Tibial nerve (tissue), 4 donors: ENCODE measurements at regions not wholly inside any gene's neighbourhood (a gene's known extent, or its start where the extent isn't known, plus 50 kb on each side); places are given as distances from the start of the nearest gene placed in this dataset.

ENCODE experiments used
- CTCF ChIP-seq, 5 experiments: fragments of 200-600 bp in 3 of 5; fragments of 450-650 bp in 2 of 5; sonication (generic) in 3 of 5; IDR thresholded peaks; one replicate each; pipeline ENCODE4 v1.5.1; 2016 to 2019; ENCODE audit warnings: antibody characterized with exemption in 5 of 5, mild to moderate bottlenecking in 3 of 5, moderate library complexity in 2 of 5
- EP300 ChIP-seq, 2 donors: sonication (generic); formaldehyde crosslinking; IDR thresholded peaks; one replicate each; pipeline ENCODE4 v1.6.1; 2017; ENCODE audit warnings: antibody characterized with exemption in 2 of 2, mild to moderate bottlenecking in 1 of 2
- POLR2A ChIP-seq, 2 donors: fragments of 450-650 bp; IDR thresholded peaks; one replicate each; pipeline ENCODE4 v1.6.1; 2017; ENCODE audit warnings: antibody characterized with exemption in 2 of 2, mild to moderate bottlenecking in 2 of 2, moderate library complexity in 2 of 2

- TF ChIP-seq CTCF (IDR thresholded peaks at IDR 0.05) (no peak), POLR2A (IDR thresholded peaks at IDR 0.05) (no peak), EP300 (IDR thresholded peaks at IDR 0.05) (no peak)
Observed at GRCh38 chr7:68958571-68958970, 639.7 kb upstream of the AUTS2 start.
